ENCODE measurements at regions not wholly inside any gene's neighbourhood (a gene's known extent, or its start where the extent isn't known, plus 50 kb on each side); places are given as distances from the start of the nearest gene placed in this dataset.

DNA sequence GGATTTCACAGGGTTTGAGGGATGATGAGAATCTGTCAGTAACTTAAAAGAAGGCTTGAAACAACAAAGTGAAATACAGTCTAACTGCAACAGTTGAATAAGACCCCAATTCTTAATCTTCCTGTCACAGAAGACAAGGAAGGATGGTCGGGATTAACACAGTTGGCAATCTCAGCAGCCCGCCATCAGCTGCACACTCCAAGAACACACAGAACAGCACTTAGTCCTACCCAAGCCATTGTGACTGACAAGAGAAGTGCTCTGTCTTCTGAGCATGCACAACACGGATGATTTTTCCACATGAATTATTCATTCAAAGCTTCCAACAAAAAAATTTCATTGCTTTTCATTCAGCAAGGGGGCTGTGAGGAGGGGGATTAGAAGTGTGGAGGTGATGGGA, 576.1 kb downstream of the TLE4 start:
- in situ Hi-C loops (cut with HindIII; ENCODE audit: low sequenced_read_pairs): no loop called here

DNA sequence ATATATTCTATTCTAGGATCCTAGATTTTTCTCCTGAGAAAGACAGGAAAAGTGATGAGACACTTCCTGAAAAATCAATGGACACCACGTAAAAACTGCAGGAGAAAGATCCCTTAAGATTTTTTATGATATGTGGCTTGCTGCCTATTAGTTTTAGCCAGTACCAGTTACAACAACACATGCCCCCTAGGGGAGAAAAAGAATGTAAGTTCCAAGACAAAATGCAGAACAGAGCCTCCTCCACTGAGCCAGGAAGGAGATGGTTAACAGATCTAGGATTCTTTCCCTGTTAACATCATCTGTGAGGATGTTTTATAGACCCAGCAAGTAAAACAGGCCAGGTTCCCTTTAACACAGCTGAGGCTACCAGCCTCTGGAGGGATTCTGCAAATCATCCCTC, 574.7 kb downstream of the TLE4 start:
- in situ Hi-C loops (cut with HindIII; ENCODE audit: low sequenced_read_pairs): no loop called here

GRCh38 chr9:80144856-80145255, 573.1 kb downstream of the TLE4 start:
- in situ Hi-C loops (cut with HindIII; ENCODE audit: low sequenced_read_pairs): no loop called here

- in situ Hi-C loops (cut with HindIII; ENCODE audit: low sequenced_read_pairs): no loop called here
Observed at GRCh38 chr9:80144406-80144805, 572.6 kb downstream of the TLE4 start.

DNA sequence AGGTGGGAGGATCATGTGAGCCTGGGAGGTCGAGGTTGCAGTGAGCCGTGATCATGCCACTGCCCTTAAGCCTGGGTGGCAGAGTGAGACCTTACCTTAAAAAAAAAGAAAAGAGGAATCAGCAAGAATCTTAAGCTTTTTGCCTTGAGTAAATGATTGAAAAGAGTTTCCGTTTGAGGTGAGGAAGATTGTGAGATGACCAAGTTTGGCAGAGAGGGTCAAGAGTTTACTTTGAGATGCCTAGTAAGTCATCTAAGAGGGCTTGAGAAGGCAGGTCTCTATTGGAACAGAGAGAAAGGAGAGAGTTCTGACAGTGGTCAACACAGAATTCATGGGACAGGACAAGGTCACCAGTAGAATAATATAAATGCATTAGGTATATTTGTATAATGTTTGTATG, 572.1 kb downstream of the TLE4 start:
- in situ Hi-C loops (cut with HindIII; ENCODE audit: low sequenced_read_pairs): no loop called here

DNA sequence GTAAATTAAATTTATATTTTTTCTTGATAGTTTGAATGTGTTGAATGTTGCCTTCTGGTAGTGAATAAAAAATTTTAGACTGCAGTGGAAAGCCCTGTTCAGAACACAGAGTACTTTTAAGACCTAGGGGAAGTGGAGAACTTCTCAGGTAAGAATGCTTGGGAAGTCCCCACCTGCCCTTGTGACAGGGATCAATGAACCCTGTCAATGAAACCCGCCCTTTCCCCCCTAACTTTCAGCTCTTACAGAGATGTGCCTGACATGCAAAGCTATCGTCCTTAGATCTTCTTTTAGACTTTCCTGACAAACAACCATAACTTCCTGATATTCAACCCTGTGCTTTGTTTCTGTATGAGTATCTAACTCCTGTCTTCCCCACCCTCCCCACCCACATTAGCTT, 562.7 kb downstream of the TLE4 start:
- in situ Hi-C loops (cut with HindIII; ENCODE audit: low sequenced_read_pairs): no loop called here

DNA sequence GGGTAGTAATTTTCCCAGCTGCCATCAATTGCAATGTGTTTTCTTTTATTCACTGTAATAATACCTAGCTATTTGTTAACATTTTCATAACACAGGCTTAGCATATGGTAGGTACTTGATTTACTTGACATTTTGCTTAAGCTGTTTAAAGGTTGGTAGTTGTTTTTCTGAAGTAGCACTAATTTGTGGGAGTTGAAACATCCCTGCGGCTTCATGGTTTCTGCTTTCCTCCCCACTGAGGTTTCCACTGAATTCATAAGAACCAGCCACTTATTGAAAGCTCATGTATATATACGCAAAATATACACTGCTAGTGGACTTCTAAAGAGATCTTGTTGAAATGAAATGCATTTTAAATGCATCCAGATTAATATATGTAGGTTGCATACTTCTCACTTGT, 559.9 kb downstream of the TLE4 start:
- in situ Hi-C loops (cut with HindIII; ENCODE audit: low sequenced_read_pairs): no loop called here

DNA sequence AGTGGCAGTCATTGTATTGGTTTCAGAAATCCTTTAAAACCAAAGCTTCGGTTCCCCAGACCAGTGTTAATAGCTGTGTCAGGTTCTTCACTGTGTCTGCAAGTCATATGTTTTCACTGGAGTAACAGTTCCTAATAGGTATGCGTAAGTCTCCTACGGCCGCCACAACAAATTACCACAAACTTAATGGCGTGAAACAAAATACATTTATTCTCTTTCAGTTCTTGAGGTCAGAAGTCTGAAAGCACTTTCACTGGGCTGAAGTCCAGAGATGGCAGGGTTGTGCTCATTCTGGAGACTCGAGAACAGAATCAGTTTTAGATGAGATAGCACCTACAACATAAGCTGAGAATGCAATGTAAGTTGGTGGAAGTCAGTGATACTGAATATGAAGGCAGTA, 556.2 kb downstream of the TLE4 start:
- in situ Hi-C loops (cut with HindIII; ENCODE audit: low sequenced_read_pairs): no loop called here

DNA sequence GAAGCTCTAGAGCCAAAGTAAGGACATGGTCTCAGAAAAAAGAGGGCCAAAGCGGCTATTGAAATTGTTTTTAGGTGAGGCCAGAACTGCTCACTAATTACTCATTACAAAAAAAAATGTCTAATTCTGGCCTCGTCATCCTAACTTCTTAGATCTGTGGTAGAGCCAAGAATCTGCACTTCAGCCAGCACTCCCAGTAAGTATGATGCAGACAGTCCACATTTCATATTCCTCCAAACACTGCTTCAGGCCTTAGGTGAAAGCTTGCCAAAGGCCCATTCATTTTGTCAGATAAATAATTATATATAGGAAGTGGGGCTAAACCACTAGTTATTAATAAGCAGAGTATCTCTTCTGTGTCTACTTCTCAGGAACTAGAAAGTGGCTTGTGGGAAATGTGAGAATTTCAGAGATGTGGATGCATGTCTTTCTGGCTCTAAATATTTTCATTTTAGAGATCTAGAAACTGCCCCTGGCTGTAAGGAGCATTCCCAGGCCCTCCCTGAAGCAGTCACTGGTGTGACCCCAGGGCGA, 554.0 kb downstream of the TLE4 start:
- in situ Hi-C loops (cut with HindIII; ENCODE audit: low sequenced_read_pairs): no loop called here

GRCh38 chr9:80117031-80117430, 545.3 kb downstream of the TLE4 start:
- in situ Hi-C loops (cut with HindIII; ENCODE audit: low sequenced_read_pairs): no loop called here

DNA sequence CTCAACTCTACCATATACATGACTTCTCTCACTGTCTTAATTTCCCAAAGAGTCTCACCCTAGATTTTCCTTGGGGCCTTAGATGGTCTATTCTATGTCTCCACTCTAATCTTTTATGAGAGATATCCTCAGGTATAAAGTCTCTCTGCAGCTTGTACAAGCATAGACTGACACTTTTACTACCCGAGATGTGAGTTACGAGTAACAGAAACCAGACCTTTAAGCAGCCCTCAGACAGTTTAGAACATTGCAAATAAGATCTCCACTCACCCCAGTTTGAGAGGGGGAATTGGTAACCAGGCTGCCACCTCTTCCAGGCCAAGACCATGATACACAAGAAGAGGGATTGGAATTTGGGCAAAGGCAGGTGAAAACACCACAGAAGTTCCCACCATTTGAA, 542.5 kb downstream of the TLE4 start:
- in situ Hi-C loops (cut with HindIII; ENCODE audit: low sequenced_read_pairs): no loop called here

DNA sequence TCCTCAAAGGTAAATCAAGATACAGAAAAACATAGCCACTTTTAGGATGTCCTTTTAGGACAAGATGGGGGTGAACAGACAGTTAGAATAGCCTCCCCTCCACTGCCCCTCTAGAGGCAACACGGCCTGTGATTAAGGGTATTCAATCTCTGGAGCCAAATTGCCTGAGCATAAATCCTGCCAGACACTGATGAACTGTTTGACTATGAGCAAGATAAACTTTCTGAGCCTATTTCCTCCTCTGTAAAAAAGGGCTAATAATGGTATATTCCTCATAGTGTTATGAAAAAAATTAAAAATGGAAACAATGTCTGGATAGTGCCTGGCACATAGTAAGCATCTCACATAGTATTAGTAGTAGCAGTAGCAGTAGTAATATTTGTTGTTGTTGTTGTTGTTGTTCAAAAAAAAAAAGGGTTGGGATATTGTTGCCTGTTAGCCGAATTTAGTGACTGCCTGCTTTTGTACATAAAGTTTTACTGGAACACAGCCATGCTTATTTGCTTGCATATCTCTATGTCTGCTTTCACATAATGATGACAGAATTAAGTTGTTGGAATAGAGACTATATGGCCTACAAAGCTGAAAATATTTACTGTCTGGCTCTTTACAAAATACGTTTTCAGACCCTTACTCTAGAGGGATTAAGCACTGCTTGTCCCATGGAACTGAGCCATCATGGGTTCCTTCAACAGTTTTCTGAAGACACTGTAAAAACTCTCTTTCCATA, 536.3 kb downstream of the TLE4 start:
- in situ Hi-C loops (cut with HindIII; ENCODE audit: low sequenced_read_pairs): no loop called here

DNA sequence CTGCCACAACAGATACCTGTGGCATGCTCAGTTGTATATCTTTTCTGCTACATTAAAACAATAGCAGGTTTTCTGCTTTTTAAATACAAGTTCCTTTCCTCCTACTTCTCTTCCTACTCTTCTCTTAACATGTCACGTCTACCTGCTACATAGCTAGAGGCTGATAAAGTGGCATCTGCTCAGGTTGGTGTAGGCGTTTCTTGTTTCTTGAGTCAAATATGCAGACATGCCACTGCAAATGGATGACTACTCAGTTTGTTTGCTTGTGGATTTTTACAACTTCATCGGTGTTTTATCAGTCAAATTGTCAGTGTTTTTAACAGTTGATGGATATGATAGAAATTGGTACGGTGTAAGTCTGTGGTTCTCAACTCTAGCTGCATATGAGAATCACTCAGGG, 525.7 kb downstream of the TLE4 start:
- in situ Hi-C loops (cut with HindIII; ENCODE audit: low sequenced_read_pairs): no loop called here

DNA sequence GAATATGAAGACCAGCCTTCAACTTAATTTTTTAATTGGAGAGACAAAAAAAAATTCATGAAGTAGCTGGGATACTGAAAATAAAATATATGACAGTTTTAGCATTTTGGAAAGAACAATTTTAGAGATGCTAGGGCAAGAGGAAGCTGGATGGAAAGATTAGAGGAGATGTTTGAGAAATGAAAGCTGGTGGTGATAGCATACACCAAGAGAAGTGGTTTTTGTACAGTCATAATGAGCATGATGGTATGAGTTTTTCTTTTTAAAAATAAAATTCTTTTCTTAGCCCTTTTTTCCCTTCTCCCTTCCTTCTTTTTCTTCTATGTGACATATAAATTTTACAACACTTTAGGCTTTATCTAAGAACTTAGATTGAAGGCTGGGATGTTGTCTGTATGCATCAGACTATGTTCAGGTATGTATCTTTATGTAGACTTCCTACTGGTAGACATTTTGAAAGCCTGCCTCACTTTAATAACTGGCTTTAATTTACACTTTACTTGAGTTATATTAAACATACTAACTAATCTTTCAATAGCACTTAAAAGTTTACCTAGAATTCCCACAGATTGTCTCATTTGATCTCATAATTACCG, 522.5 kb downstream of the TLE4 start:
- in situ Hi-C loops (cut with HindIII; ENCODE audit: low sequenced_read_pairs): no loop called here

GRCh38 chr9:80093695-80094094, 521.9 kb downstream of the TLE4 start:
- in situ Hi-C loops (cut with HindIII; ENCODE audit: low sequenced_read_pairs): no loop called here

DNA sequence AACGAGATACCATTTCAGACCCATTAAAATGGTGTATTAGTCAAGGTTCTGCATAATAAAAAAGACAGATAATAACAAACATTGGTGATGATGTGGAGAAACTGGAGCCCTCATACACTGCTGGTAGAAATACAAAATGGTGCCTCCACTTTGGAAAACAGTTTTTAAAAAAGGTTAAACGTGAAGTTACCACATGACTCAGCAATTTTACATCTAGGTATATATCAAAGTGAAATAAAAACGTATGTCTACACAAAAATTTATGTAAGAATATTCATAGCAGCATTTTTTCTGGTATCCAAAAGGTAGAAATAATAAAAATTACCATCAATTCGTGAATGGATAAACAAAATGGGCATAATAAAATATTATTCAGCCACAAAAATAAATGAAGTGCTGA, 519.8 kb downstream of the TLE4 start:
- in situ Hi-C loops (cut with HindIII; ENCODE audit: low sequenced_read_pairs): no loop called here

GRCh38 chr9:80090317-80090716, 518.6 kb downstream of the TLE4 start:
- in situ Hi-C loops (cut with HindIII; ENCODE audit: low sequenced_read_pairs): no loop called here

GRCh38 chr9:80086822-80087345, 515.1 kb downstream of the TLE4 start:
- in situ Hi-C loops (cut with HindIII; ENCODE audit: low sequenced_read_pairs): no loop called here

DNA sequence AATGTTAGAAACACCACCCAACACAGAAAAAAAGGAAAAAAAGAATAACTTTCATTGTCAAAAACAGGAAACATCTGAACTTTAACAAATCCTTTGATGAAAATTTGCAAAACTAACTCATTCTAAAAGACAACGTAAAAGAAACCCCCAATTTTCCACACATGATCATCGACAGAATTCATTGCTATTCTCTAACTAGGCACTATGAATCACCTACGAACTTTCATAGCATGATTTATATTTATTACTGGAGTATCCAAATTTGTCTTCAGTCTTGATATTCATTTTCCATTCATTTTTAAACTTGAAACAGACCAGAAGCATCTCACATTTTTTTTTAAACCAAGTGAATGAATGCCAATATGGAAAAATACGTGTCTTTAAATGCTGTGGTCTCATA, 514.6 kb downstream of the TLE4 start:
- in situ Hi-C loops (cut with HindIII; ENCODE audit: low sequenced_read_pairs): no loop called here

DNA sequence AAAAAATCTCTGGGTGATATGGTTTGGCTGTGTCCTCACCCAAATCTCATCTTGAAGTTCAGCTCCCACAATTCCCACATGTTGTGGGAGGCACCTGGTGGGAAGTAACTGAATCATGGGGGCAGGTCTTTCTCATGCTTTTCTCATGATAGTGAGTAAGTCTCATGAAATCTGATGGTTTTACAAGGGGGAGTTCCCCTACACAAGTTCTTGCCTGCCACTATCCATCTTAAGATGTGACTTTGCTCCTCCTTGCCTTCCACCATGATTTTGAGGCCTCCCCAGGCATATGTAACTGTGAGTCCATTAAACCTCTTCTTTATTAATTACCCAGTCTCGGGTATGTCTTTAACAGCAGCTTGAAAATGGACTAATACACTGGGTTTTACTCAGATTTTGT, 513.9 kb downstream of the TLE4 start:
- in situ Hi-C loops (cut with HindIII; ENCODE audit: low sequenced_read_pairs): no loop called here

DNA sequence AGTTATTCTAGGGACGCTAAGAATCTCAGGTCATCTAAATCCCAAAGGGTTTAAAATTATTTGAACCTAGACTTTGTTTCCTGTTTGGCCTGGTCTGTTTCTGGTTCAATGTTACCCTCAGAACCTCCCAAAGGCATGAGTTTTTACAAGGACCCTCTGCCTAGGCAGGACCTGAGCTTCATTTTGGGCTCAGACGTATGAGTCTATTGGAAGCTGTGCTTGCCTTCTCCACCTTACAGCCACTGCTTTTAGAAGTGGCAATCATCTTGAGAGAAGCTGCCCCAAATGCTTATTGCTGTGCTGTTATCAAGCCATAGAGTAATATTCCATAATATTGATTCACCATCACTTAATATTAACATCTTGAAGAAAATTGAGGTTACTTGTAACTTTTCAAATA, 510.4 kb downstream of the TLE4 start:
- in situ Hi-C loops (cut with HindIII; ENCODE audit: low sequenced_read_pairs): no loop called here

- in situ Hi-C loops (cut with HindIII; ENCODE audit: low sequenced_read_pairs): no loop called here
Observed at GRCh38 chr9:80078826-80079225, 507.1 kb downstream of the TLE4 start.
